Smooth muscle cell (in vitro differentiated cells): ENCODE measurements at regions not wholly inside any gene's neighbourhood (a gene's known extent, or its start where the extent isn't known, plus 50 kb on each side); places are given as distances from the start of the nearest gene placed in this dataset.

Experiments
- DNase-seq: peaks from one replicate; lab custom pipeline; 2025; ENCODE audit not compliant: unreplicated experiment; lab: John Stamatoyannopoulos, UW
- H2AFZ ChIP-seq: fragments of 200-600 bp; sonication (generic); 2 replicates; pipeline ENCODE4 v1.6.0; 2016; ENCODE audit warnings: antibody characterized with exemption, low read depth, mild to moderate bottlenecking
- H3F3A ChIP-seq: fragments of 200-600 bp; sonication (generic); 2 replicates; pipeline ENCODE4 v1.6.0; 2017; ENCODE audit warnings: antibody characterized with exemption, low read depth
- H3K27ac ChIP-seq: fragments of 200-600 bp; sonication (generic); 2 replicates; pipeline ENCODE4 v1.5.1; 2016; ENCODE audit warnings: low read depth, mild to moderate bottlenecking
- H3K27me3 ChIP-seq: fragments of 200-600 bp; sonication (generic); 2 replicates; pipeline ENCODE4 v1.6.1; 2016; ENCODE audit warnings: low read depth, mild to moderate bottlenecking
- H3K36me3 ChIP-seq: fragments of 200-600 bp; sonication (generic); 2 replicates; pipeline ENCODE4 v1.5.1; 2016; ENCODE audit warnings: low read depth
- H3K4me1 ChIP-seq: fragments of 200-600 bp; sonication (generic); 2 replicates; pipeline ENCODE4 v1.5.1; 2016; ENCODE audit warnings: low read depth
- H3K4me2 ChIP-seq: fragments of 200-600 bp; sonication (generic); 2 replicates; pipeline ENCODE4 v1.6.0; 2016; ENCODE audit warnings: mild to moderate bottlenecking
- H3K4me3 ChIP-seq: fragments of 200-600 bp; sonication (generic); 2 replicates; pipeline ENCODE4 v1.5.1; 2016; ENCODE audit warnings: mild to moderate bottlenecking
- H3K79me2 ChIP-seq: fragments of 200-600 bp; sonication (generic); 2 replicates; pipeline ENCODE4 v1.6.0; 2016; ENCODE audit warnings: low read depth, mild to moderate bottlenecking
- H3K9ac ChIP-seq: fragments of 200-600 bp; sonication (generic); 2 replicates; pipeline ENCODE4 v1.6.0; 2016; ENCODE audit warnings: low read depth
- H3K9me3 ChIP-seq: fragments of 200-600 bp; sonication (generic); replicated peaks from 2 replicates; pipeline ENCODE4 v1.5.1; 2016; ENCODE audit warnings: low read depth
- H4K20me1 ChIP-seq: fragments of 200-600 bp; sonication (generic); 2 replicates; pipeline ENCODE4 v1.6.0; 2016; ENCODE audit warnings: low read depth
- WGBS: methylation state at CpG from one replicate; pipeline ENCODE4 v1.1.7; 2016; ENCODE audit warnings: low lambda C conversion rate; 5-methylcytosine and 5-hydroxymethylcytosine counted together
- TF ChIP-seq, protein P1 (sequence below): fragments of 200-600 bp; sonication (generic); IDR thresholded peaks from 2 replicates; pipeline ENCODE4 v1.5.1; 2017; ENCODE audit warnings: borderline replicate concordance, mild to moderate bottlenecking, antibody characterized with exemption; ENCODE audit not compliant: insufficient read depth, poor library complexity, severe bottlenecking

DNA sequence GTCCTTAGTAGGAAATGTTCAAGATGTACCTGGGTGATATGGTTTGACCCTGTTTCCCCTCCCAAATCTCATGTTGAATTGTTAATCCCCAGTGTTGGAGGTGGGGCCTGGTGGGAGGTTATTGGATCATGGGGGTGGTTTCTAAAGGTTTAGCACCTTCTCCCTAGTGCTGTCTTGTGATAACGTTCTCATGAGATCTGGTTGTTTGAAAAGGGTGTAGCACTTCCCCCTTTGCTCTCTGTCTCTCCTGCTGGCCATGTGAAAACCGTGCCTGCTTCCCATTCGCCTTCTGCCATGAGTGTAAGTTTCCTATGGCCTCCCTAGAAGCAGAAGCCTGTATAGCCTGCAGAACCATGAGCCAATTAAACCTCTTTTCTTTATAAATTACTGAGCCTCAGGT lies 353.0 kb upstream of the SFSWAP start:
- Histone ChIP-seq H4K20me1 (no peaks in the 10 kb centered on the region), H3K4me2 (no peak overlapping the region), H3F3A (no peaks in the 10 kb centered on the region), H3K9me3 (no peaks in the 10 kb centered on the region), H2AFZ (no peak overlapping the region), H3K36me3 (no peaks in the 10 kb centered on the region), H3K27ac (no peak overlapping the region), H3K4me3 (no peak overlapping the region), H3K79me2 (no peaks in the 10 kb centered on the region), H3K27me3 (no peaks in the 10 kb centered on the region), H3K9ac (no peak overlapping the region), H3K4me1 (no peaks in the 10 kb centered on the region)
- WGBS: 67% methylated on average over 3 of the region's 3 CpGs
- no peak for DNase-seq
- TF ChIP-seq, protein P1, sequence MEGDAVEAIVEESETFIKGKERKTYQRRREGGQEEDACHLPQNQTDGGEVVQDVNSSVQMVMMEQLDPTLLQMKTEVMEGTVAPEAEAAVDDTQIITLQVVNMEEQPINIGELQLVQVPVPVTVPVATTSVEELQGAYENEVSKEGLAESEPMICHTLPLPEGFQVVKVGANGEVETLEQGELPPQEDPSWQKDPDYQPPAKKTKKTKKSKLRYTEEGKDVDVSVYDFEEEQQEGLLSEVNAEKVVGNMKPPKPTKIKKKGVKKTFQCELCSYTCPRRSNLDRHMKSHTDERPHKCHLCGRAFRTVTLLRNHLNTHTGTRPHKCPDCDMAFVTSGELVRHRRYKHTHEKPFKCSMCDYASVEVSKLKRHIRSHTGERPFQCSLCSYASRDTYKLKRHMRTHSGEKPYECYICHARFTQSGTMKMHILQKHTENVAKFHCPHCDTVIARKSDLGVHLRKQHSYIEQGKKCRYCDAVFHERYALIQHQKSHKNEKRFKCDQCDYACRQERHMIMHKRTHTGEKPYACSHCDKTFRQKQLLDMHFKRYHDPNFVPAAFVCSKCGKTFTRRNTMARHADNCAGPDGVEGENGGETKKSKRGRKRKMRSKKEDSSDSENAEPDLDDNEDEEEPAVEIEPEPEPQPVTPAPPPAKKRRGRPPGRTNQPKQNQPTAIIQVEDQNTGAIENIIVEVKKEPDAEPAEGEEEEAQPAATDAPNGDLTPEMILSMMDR: no peak

DNA sequence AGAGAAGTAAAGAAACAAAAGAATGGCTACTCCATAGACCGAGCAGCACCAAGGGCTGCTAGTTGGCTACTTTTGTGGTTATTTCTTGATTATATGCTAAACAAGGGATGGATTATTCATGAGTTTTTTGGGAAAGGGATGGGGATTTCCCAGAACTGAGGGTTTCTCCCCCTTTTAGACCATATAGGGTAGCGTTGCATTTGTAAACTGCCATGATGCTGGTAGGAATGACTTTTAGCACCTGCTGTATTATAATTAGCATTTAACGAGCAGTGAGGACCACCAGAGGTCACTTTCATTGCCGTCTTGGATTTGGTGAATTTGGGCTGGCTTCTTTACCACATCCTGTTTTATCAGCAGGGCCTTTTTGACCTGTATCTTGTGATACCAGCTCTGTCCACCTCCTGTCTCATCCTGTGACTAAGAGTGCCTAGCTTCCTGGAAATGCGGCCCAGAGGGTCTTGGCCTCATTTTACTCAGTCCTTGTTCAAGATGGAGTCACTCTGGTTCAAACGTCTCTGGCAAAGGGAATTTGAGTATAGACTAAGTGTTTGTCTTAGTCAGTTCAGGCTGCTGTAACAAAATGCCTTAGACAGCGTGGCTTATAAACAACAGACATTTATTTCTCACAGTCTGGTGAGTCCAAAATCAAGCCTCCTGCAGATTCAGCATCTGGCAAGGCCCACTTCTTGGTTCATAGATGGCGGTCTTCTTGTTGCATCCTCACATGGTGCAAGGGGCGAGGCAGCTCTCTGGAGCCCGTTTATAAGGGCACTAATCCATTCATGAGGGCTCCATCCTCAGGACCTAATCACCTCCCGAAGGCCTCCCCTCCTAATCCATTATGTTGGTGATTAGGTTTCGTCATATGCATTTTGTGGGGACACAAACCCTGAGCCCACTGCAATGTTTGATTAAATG lies 348.3 kb upstream of the SFSWAP start:
- no peaks in the 10 kb centered on the region for H3K79me2 ChIP-seq
- WGBS: 87% methylated on average over 12 of the region's 12 CpGs
- TF ChIP-seq, protein P1: no peak
- no peaks in the 10 kb centered on the region for H3K9me3 ChIP-seq
- H2AFZ ChIP-seq: no peak overlapping the region
- H3K27me3 ChIP-seq: no peaks in the 10 kb centered on the region
- H3K4me3 ChIP-seq: no peak overlapping the region
- no peak for DNase-seq
- H3K36me3 ChIP-seq: no peaks in the 10 kb centered on the region
- no peaks in the 10 kb centered on the region for H4K20me1 ChIP-seq
- H3K27ac ChIP-seq: no peak overlapping the region
- H3F3A ChIP-seq: no peaks in the 10 kb centered on the region
- H3K9ac ChIP-seq: no peak overlapping the region
- no peak overlapping the region for H3K4me2 ChIP-seq
- H3K4me1 ChIP-seq: no peaks in the 10 kb centered on the region

- no peak overlapping the region for H3K27ac ChIP-seq
- TF ChIP-seq, protein P1: no peak
These were observed 347.5 kb upstream of the SFSWAP start for GRCh38 chr12:131363393-131363792.

More at GRCh38 chr12:131363393-131363792, 347.5 kb upstream of the SFSWAP start:
- no peaks in the 10 kb centered on the region for H3K36me3 ChIP-seq
- 86% methylated on average over 7 of the region's 7 CpGs for WGBS
- no peaks in the 10 kb centered on the region for H3K9me3 ChIP-seq
- H3K4me2 ChIP-seq: no peak overlapping the region
- no peak overlapping the region for H3K9ac ChIP-seq
- H3F3A ChIP-seq: no peaks in the 10 kb centered on the region
- DNase-seq: no peak
- no peaks in the 10 kb centered on the region for H4K20me1 ChIP-seq
- no peak overlapping the region for H2AFZ ChIP-seq
- no peak overlapping the region for H3K4me3 ChIP-seq
- no peaks in the 10 kb centered on the region for H3K79me2 ChIP-seq
- no peaks in the 10 kb centered on the region for H3K27me3 ChIP-seq
- no peaks in the 10 kb centered on the region for H3K4me1 ChIP-seq
